Uterus (tissue), 3 donors: ENCODE measurements at regions not wholly inside any gene's neighbourhood (a gene's known extent, or its start where the extent isn't known, plus 50 kb on each side); places are given as distances from the start of the nearest gene placed in this dataset.

Source experiments
- DNase-seq, 2 donors: peaks; one replicate each; pipeline ENCODE4 v3.0.0-alpha.2; 2019 to 2020
- H3K27ac ChIP-seq, 2 donors: fragments of 200-600 bp; sonication (generic); 1 replicate in 1 of 2; 2 replicates in 1 of 2; pipeline ENCODE4 v1.5.1; 2016 to 2018
- H3K27me3 ChIP-seq, 2 donors: fragments of 200-600 bp; sonication (generic); one replicate each; pipeline ENCODE4 v1.5.1; 2018 to 2019; ENCODE audit warnings: control low read depth in 1 of 2
- H3K36me3 ChIP-seq, 2 donors: fragments of 200-600 bp; sonication (generic); one replicate each; pipeline ENCODE4 v1.5.1; 2019; ENCODE audit warnings: control low read depth in 1 of 2
- H3K4me1 ChIP-seq, 2 donors: fragments of 200-600 bp; sonication (generic); one replicate each; pipeline ENCODE4 v1.5.1; 2018 to 2019; ENCODE audit warnings: control low read depth in 1 of 2
- H3K4me3 ChIP-seq, 2 donors: fragments of 200-600 bp; sonication (generic); 1 replicate in 1 of 2; 2 replicates in 1 of 2; pipeline ENCODE4 v1.5.1; 2018 to 2019; ENCODE audit warnings: mild to moderate bottlenecking in 1 of 2
- H3K9me3 ChIP-seq, 2 donors: fragments of 200-600 bp; sonication (generic); one replicate each; pipeline ENCODE4 v1.5.1; 2019; ENCODE audit warnings: control low read depth in 1 of 2
- POLR2A ChIP-seq, 2 donors: fragments of 450-650 bp; IDR thresholded peaks; one replicate each; pipeline ENCODE4 v1.6.1; 2016; ENCODE audit warnings: antibody characterized with exemption in 2 of 2, mild to moderate bottlenecking in 1 of 2, moderate library complexity in 1 of 2
- intact Hi-C: fragments of 100-400 bp; cut with DNase I; formaldehyde crosslinking; loops from one replicate; pipeline ENCODE4 v1.15.1; 2023; ENCODE audit warnings: low total_unique reads
- TF ChIP-seq, protein P1 (sequence below), 4 experiments: fragments of 200-600 bp in 2 of 4; fragments of 450-650 bp in 2 of 4; sonication (generic) in 2 of 4; IDR thresholded peaks; one replicate each; pipeline ENCODE4 v1.5.1; 2016 to 2019; ENCODE audit warnings: antibody characterized with exemption in 4 of 4, mild to moderate bottlenecking in 2 of 4, moderate library complexity in 1 of 4
- donor health status: DM: yes; HTN: yes; CAD: no.

GRCh38 chr6:156256161-156256560 is 521.0 kb upstream of the ARID1B start:
- H3K9me3 ChIP-seq = no peaks in the 10 kb centered on the region
- intact Hi-C loops = no loop called here

DNA sequence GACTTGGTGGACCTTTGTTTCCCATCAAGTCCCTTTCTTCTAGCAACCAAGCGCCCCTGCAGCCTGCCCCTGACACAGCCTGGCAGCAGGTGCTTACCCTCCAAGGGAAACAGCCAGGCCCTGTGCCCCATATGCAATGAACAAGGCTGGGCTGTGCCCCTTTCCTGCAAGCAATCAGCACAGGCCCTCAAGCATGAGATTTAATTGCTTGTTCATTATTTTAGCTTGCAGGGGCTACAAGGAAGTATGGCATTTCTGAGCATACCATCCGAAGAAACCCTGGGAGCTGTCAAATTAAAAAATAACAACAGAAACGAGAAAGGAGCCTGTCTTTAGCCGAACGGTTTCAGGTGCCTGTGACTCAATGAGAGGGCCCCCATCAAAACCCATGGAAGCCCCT is 522.9 kb upstream of the ARID1B start:
- Histone ChIP-seq H3K9me3 (no peaks in the 10 kb centered on the region), H3K4me3 (no peak overlapping the region), H3K27ac (no peak overlapping the region), H3K4me1 (no peaks in the 10 kb centered on the region), H3K36me3 (no peaks in the 10 kb centered on the region), H3K27me3 (no peaks in the 10 kb centered on the region)
- no peak for TF ChIP-seq POLR2A (IDR thresholded peaks at IDR 0.05)
- TF ChIP-seq, protein P1, sequence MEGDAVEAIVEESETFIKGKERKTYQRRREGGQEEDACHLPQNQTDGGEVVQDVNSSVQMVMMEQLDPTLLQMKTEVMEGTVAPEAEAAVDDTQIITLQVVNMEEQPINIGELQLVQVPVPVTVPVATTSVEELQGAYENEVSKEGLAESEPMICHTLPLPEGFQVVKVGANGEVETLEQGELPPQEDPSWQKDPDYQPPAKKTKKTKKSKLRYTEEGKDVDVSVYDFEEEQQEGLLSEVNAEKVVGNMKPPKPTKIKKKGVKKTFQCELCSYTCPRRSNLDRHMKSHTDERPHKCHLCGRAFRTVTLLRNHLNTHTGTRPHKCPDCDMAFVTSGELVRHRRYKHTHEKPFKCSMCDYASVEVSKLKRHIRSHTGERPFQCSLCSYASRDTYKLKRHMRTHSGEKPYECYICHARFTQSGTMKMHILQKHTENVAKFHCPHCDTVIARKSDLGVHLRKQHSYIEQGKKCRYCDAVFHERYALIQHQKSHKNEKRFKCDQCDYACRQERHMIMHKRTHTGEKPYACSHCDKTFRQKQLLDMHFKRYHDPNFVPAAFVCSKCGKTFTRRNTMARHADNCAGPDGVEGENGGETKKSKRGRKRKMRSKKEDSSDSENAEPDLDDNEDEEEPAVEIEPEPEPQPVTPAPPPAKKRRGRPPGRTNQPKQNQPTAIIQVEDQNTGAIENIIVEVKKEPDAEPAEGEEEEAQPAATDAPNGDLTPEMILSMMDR (IDR thresholded peaks at IDR 0.05) = no peak
- intact Hi-C loops = no loop called here
- no peak for DNase-seq

More at GRCh38 chr6:156256161-156256560, 521.0 kb upstream of the ARID1B start:
- no peak for DNase-seq
- Histone ChIP-seq H3K27me3 (no peaks in the 10 kb centered on the region), H3K4me1 (no peaks in the 10 kb centered on the region), H3K4me3 (no peak overlapping the region), H3K36me3 (no peaks in the 10 kb centered on the region), H3K27ac (no peak overlapping the region)
- TF ChIP-seq POLR2A (IDR thresholded peaks at IDR 0.05) = no peak
- TF ChIP-seq, protein P1 (IDR thresholded peaks at IDR 0.05) = no peak

- intact Hi-C loops = no loop called here
- H3K9me3 ChIP-seq = no peaks in the 10 kb centered on the region
- no peaks in the 10 kb centered on the region for H3K4me1 ChIP-seq
- TF ChIP-seq, protein P1 (IDR thresholded peaks at IDR 0.05) = no peak
- no peak for TF ChIP-seq POLR2A (IDR thresholded peaks at IDR 0.05)
- H3K27me3 ChIP-seq = no peaks in the 10 kb centered on the region
- no peaks in the 10 kb centered on the region for H3K36me3 ChIP-seq
- no peak overlapping the region for H3K27ac ChIP-seq
- DNase-seq = no peak
- no peak overlapping the region for H3K4me3 ChIP-seq
Measured at GRCh38 chr6:156250593-156250992, 526.6 kb upstream of the ARID1B start.

DNA sequence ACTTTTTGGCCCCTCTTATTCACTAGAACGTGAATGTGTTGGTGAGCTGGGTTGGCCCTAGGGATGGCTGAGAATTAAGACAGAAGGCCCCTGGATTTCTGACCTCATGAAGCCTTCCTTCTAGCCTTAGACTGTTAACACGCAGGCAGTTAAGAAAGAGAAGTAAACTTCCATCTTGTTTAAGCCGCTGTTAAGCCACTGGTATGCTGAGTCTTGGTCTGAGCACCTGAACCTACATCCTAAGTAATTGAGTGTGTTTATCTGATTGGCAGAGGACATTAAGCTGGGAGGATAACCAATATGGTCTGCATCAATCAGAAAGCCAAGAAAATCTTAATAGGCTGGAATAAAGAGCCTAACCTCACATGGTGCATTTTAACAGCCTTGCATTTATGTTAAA is 535.0 kb upstream of the ARID1B start:
- no peaks in the 10 kb centered on the region for H3K36me3 ChIP-seq
- no peaks in the 10 kb centered on the region for H3K27me3 ChIP-seq

DNA sequence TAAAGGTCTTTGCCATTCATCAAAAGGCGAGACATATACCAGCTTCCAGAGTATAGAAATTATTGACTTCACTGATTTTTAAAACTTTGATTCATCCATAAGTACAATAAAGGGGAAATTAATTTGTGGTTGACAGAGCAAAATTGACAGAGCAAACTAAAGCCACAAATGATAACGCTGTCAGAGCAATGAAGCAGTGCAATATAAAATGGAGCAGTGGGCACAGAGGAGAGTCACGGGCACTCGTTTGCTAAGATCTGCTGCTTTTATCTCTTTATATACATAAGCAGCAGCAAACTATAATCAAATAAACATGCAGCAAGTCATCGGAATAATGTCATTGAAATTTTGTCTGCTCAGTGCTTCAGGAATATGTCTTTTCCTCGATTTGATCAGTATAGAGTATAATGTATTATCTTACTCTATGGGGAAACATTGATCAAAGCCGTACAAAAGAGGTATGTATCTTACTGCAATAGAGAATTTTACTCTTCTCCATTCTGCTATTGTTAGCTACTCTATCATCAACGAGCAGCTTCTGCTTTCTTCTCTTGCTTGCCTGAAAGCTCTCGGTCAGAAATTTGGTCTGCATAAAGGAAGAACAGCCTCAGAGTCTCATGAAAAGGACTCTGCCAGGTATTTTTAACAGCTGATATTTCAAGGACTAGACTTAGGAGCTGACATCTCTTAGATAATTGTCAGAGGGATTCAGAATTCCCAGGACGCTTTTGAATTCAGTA is 546.0 kb upstream of the ARID1B start:
- no peak for DNase-seq
- Histone ChIP-seq H3K36me3 (no peaks in the 10 kb centered on the region), H3K4me3 (no peak overlapping the region), H3K9me3 (no peaks in the 10 kb centered on the region), H3K27ac (no peak overlapping the region), H3K4me1 (no peaks in the 10 kb centered on the region), H3K27me3 (no peaks in the 10 kb centered on the region)
- TF ChIP-seq, protein P1 (IDR thresholded peaks at IDR 0.05) = no peak
- TF ChIP-seq POLR2A (IDR thresholded peaks at IDR 0.05) = no peak
- intact Hi-C loops = no loop called here

More for the DNA sequence above, 535.0 kb upstream of the ARID1B start:
- Histone ChIP-seq H3K4me1 (no peaks in the 10 kb centered on the region), H3K9me3 (no peaks in the 10 kb centered on the region), H3K4me3 (no peak overlapping the region), H3K27ac (no peak overlapping the region)
- TF ChIP-seq, protein P1 (IDR thresholded peaks at IDR 0.05) = no peak
- TF ChIP-seq POLR2A (IDR thresholded peaks at IDR 0.05) = no peak
- intact Hi-C loops = no loop called here
- no peak for DNase-seq
